WTC11 (cell line): ENCODE measurements at regions not wholly inside any gene's neighbourhood (a gene's known extent, or its start where the extent isn't known, plus 50 kb on each side); places are given as distances from the start of the nearest gene placed in this dataset.

Experiments
- ATAC-seq: fragments of 200-7000 bp; cut with Tn5 transposase; 2 replicates; pipeline ENCODE4 v1.10.0; 2021; ENCODE audit warnings: mild to moderate bottlenecking, moderate library complexity
- CTCF ChIA-PET: fragments of 300-600 bp; sonication (Branson Sonifier 250); formaldehyde crosslinking; loops from one replicate; lab custom pipeline; 2021; ENCODE audit warnings: antibody characterized with exemption; lab: Charles Lee
- POLR2A ChIA-PET: fragments of 350-600 bp; sonication (Branson Sonifier 250); formaldehyde crosslinking; loops from one replicate; lab custom pipeline; 2021; ENCODE audit warnings: antibody characterized with exemption; lab: Charles Lee
- DNase-seq: peaks from one replicate; pipeline ENCODE4 v3.0.0; 2021; ENCODE audit warnings: low spot score
- H3K27ac Mint-ChIP-seq: 2 replicates; pipeline ENCODE4 v1.8.0; 2021; ENCODE audit warnings: mixed read lengths
- H3K27me3 Mint-ChIP-seq: 2 replicates; pipeline ENCODE4 v1.8.0; 2021; ENCODE audit warnings: low read depth, mild to moderate bottlenecking, moderate library complexity, mixed read lengths
- H3K36me3 Mint-ChIP-seq: 2 replicates; pipeline ENCODE4 v1.8.0; 2021; ENCODE audit warnings: mixed read lengths
- H3K4me1 Mint-ChIP-seq: 2 replicates; pipeline ENCODE4 v1.8.0; 2022; ENCODE audit warnings: mixed read lengths
- H3K4me3 Mint-ChIP-seq: 2 replicates; pipeline ENCODE4 v1.8.0; 2021; ENCODE audit warnings: mild to moderate bottlenecking, moderate library complexity, mixed read lengths
- H3K9me3 Mint-ChIP-seq: 2 replicates; pipeline ENCODE4 v1.8.0; 2021; ENCODE audit warnings: mixed read lengths
- ETV6 ChIP-seq: sonication (generic); formaldehyde crosslinking; IDR thresholded peaks from 2 replicates; pipeline ENCODE4 v1.8.1; 2022; ENCODE audit warnings: mild to moderate bottlenecking, missing genetic modification reagents
- GABPB1 ChIP-seq: sonication (generic); formaldehyde crosslinking; IDR thresholded peaks from 2 replicates; pipeline ENCODE4 v1.8.1; 2023; ENCODE audit warnings: mild to moderate bottlenecking, missing genetic modification reagents
- GTF2I ChIP-seq: fragments of 250-450 bp; sonication (Bioruptor Pico); conservative IDR thresholded peaks from 2 replicates; pipeline ENCODE4 v1.4.0; 2021; ENCODE audit warnings: mild to moderate bottlenecking
- NR1H2 ChIP-seq: sonication (generic); formaldehyde crosslinking; IDR thresholded peaks from 2 replicates; pipeline ENCODE4 v1.9.0; 2021; ENCODE audit warnings: mild to moderate bottlenecking, moderate library complexity, missing genetic modification reagents
- SMAD3 ChIP-seq: sonication (generic); formaldehyde crosslinking; IDR thresholded peaks from 2 replicates; pipeline ENCODE4 v1.8.0; 2022; ENCODE audit warnings: missing genetic modification reagents, mild to moderate bottlenecking, borderline replicate concordance
- STAT6 ChIP-seq: sonication (generic); formaldehyde crosslinking; conservative IDR thresholded peaks from 2 replicates; pipeline ENCODE4 v1.8.1; 2023; ENCODE audit warnings: mild to moderate bottlenecking, low read depth, missing genetic modification reagents, moderate library complexity
- TEAD4 ChIP-seq: sonication (generic); formaldehyde crosslinking; IDR thresholded peaks from 2 replicates; pipeline ENCODE4 v1.8.0; 2022; ENCODE audit warnings: mild to moderate bottlenecking, missing genetic modification reagents
- TP53 ChIP-seq: sonication (generic); formaldehyde crosslinking; IDR thresholded peaks from 2 replicates; pipeline ENCODE4 v1.8.1; 2023; ENCODE audit warnings: mild to moderate bottlenecking, missing genetic modification reagents
- ZBTB43 ChIP-seq: sonication (generic); formaldehyde crosslinking; IDR thresholded peaks from 2 replicates; pipeline ENCODE4 v1.8.1; 2023; ENCODE audit warnings: mild to moderate bottlenecking, missing genetic modification reagents
- ZNF121 ChIP-seq: sonication (generic); formaldehyde crosslinking; IDR thresholded peaks from 2 replicates; pipeline ENCODE4 v1.8.0; 2023; ENCODE audit warnings: missing genetic modification reagents
- ZNF232 ChIP-seq: sonication (generic); formaldehyde crosslinking; IDR thresholded peaks from 2 replicates; pipeline ENCODE4 v1.8.0; 2022; ENCODE audit warnings: mild to moderate bottlenecking, missing genetic modification reagents
- ZNF263 ChIP-seq: sonication (generic); formaldehyde crosslinking; IDR thresholded peaks from 2 replicates; pipeline ENCODE4 v1.8.1; 2022; ENCODE audit warnings: low read depth, mild to moderate bottlenecking, moderate library complexity, missing genetic modification reagents
- ZNF671 ChIP-seq: fragments of 250-450 bp; sonication (Bioruptor Pico); IDR thresholded peaks from 2 replicates; pipeline ENCODE4 v1.8.0; 2021; ENCODE audit warnings: mild to moderate bottlenecking
- ZSCAN18 ChIP-seq: fragments of 250-450 bp; sonication (Bioruptor Pico); IDR thresholded peaks from 2 replicates; pipeline ENCODE4 v2.1.2; 2022; ENCODE audit warnings: mild to moderate bottlenecking, moderate library complexity
- TF ChIP-seq, protein P1 (sequence below): fragments of 250-450 bp; sonication (Bioruptor Pico); IDR thresholded peaks from 2 replicates; pipeline ENCODE4 v1.9.0; 2021; ENCODE audit warnings: mild to moderate bottlenecking
- TF ChIP-seq, protein P2 (sequence below): sonication (generic); formaldehyde crosslinking; IDR thresholded peaks from 2 replicates; pipeline ENCODE4 v1.8.0; 2022; ENCODE audit warnings: mild to moderate bottlenecking, missing genetic modification reagents
- TF ChIP-seq, protein P3 (sequence below): fragments of 250-450 bp; sonication (Bioruptor Pico); IDR thresholded peaks from 2 replicates; pipeline ENCODE4 v1.8.0; 2021; ENCODE audit warnings: mild to moderate bottlenecking
- TF ChIP-seq, protein P4 (sequence below): sonication (generic); formaldehyde crosslinking; IDR thresholded peaks from 2 replicates; pipeline ENCODE4 v1.8.1; 2022; ENCODE audit warnings: missing genetic modification reagents, borderline replicate concordance
- TF ChIP-seq, protein P5 (sequence below): sonication (generic); formaldehyde crosslinking; IDR thresholded peaks from 2 replicates; pipeline ENCODE4 v1.8.0; 2022; ENCODE audit warnings: missing genetic modification reagents

GRCh38 chr2:14747447-14747846 is 114.9 kb downstream of the LRATD1 start (continued):
- TF ChIP-seq STAT6 (CRISPR knock-in tag) (no peak), ZNF671 (CRISPR knock-in tag) (no peak), GABPB1 (CRISPR knock-in tag) (no peak)
- TF ChIP-seq, protein P1, sequence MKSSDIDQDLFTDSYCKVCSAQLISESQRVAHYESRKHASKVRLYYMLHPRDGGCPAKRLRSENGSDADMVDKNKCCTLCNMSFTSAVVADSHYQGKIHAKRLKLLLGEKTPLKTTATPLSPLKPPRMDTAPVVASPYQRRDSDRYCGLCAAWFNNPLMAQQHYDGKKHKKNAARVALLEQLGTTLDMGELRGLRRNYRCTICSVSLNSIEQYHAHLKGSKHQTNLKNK (CRISPR knock-in tag), result no peak
- TF ChIP-seq, protein P2, sequence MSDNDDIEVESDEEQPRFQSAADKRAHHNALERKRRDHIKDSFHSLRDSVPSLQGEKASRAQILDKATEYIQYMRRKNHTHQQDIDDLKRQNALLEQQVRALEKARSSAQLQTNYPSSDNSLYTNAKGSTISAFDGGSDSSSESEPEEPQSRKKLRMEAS, result no peak

- peaks cover 4% of the 10 kb centered on the region; the same call in 1 of the 2 replicates for H3K9me3 Mint-ChIP-seq
Measured at GRCh38 chr2:14749884-14750283, 117.4 kb downstream of the LRATD1 start.

DNA sequence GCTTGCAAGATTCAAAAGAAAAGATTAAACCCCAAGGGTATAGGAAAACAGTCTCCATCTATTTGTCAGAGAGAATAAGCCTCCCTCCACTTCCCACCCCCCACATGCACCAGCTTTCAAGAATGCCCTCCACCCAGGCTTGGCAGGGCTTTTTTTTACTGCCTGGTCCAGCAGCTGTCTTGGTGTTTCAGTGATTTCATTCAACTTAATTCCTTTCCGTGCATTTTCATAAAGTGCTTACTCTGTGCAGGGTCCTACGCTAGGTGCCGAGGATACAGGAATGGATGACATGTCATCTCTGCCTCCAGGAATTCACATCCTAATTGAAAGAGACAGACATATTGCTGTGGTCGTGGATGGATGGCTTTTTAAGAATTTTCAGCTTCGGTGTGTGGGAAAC is 117.9 kb downstream of the LRATD1 start:
- H3K27me3 Mint-ChIP-seq, result no peaks in the 10 kb centered on the region
- no peak for ATAC-seq
- no peak overlapping the region for H3K4me3 Mint-ChIP-seq
- ChIA-PET CTCF (no interaction called here), POLR2A (no interaction called here)
- H3K36me3 Mint-ChIP-seq, result no peaks in the 10 kb centered on the region
- no peaks in the 10 kb centered on the region for H3K4me1 Mint-ChIP-seq
- no peak for DNase-seq
- H3K9me3 Mint-ChIP-seq, result peaks cover 4% of the 10 kb centered on the region; the same call in 1 of the 2 replicates
- no peak overlapping the region for H3K27ac Mint-ChIP-seq
- TF ChIP-seq GTF2I, result no peak
- no peak for TF ChIP-seq TEAD4 (CRISPR knock-in tag)
- no peak for TF ChIP-seq TP53 (CRISPR knock-in tag)
- no peak for TF ChIP-seq ZBTB43
- no peak for TF ChIP-seq ETV6 (CRISPR knock-in tag)
- TF ChIP-seq, protein P3, sequence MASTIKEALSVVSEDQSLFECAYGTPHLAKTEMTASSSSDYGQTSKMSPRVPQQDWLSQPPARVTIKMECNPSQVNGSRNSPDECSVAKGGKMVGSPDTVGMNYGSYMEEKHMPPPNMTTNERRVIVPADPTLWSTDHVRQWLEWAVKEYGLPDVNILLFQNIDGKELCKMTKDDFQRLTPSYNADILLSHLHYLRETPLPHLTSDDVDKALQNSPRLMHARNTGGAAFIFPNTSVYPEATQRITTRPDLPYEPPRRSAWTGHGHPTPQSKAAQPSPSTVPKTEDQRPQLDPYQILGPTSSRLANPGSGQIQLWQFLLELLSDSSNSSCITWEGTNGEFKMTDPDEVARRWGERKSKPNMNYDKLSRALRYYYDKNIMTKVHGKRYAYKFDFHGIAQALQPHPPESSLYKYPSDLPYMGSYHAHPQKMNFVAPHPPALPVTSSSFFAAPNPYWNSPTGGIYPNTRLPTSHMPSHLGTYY (CRISPR knock-in tag), result no peak
- TF ChIP-seq, protein P4, sequence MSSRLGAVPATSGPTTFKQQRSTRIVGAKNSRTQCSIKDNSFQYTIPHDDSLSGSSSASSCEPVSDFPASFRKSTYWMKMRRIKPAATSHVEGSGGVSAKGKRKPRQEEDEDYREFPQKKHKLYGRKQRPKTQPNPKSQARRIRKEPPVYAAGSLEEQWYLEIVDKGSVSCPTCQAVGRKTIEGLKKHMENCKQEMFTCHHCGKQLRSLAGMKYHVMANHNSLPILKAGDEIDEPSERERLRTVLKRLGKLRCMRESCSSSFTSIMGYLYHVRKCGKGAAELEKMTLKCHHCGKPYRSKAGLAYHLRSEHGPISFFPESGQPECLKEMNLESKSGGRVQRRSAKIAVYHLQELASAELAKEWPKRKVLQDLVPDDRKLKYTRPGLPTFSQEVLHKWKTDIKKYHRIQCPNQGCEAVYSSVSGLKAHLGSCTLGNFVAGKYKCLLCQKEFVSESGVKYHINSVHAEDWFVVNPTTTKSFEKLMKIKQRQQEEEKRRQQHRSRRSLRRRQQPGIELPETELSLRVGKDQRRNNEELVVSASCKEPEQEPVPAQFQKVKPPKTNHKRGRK (CRISPR knock-in tag), result no peak
- no peak for TF ChIP-seq ZNF263

More at GRCh38 chr2:14749884-14750283, 117.4 kb downstream of the LRATD1 start:
- CTCF ChIA-PET, result no interaction called here
- no peaks in the 10 kb centered on the region for H3K4me1 Mint-ChIP-seq
- no peak for ATAC-seq
- no peak for TF ChIP-seq ZSCAN18 (CRISPR knock-in tag)
- TF ChIP-seq NR1H2 (CRISPR knock-in tag), result no peak
- TF ChIP-seq ZNF232 (CRISPR knock-in tag), result no peak
- TF ChIP-seq, protein P5, sequence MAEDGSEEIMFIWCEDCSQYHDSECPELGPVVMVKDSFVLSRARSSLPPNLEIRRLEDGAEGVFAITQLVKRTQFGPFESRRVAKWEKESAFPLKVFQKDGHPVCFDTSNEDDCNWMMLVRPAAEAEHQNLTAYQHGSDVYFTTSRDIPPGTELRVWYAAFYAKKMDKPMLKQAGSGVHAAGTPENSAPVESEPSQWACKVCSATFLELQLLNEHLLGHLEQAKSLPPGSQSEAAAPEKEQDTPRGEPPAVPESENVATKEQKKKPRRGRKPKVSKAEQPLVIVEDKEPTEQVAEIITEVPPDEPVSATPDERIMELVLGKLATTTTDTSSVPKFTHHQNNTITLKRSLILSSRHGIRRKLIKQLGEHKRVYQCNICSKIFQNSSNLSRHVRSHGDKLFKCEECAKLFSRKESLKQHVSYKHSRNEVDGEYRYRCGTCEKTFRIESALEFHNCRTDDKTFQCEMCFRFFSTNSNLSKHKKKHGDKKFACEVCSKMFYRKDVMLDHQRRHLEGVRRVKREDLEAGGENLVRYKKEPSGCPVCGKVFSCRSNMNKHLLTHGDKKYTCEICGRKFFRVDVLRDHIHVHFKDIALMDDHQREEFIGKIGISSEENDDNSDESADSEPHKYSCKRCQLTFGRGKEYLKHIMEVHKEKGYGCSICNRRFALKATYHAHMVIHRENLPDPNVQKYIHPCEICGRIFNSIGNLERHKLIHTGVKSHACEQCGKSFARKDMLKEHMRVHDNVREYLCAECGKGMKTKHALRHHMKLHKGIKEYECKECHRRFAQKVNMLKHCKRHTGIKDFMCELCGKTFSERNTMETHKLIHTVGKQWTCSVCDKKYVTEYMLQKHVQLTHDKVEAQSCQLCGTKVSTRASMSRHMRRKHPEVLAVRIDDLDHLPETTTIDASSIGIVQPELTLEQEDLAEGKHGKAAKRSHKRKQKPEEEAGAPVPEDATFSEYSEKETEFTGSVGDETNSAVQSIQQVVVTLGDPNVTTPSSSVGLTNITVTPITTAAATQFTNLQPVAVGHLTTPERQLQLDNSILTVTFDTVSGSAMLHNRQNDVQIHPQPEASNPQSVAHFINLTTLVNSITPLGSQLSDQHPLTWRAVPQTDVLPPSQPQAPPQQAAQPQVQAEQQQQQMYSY (CRISPR knock-in tag), result no peak
- no peak for TF ChIP-seq SMAD3 (CRISPR knock-in tag)
- no peak for TF ChIP-seq ZNF121 (CRISPR knock-in tag)
- TF ChIP-seq, all 79 proteins: peak for 0
- POLR2A ChIA-PET, result no interaction called here
- H3K27ac Mint-ChIP-seq, result no peak overlapping the region
- no peak for DNase-seq
- no peak overlapping the region for H3K4me3 Mint-ChIP-seq
- H3K27me3 Mint-ChIP-seq, result no peaks in the 10 kb centered on the region
- H3K36me3 Mint-ChIP-seq, result no peaks in the 10 kb centered on the region
